IMR-90 (cell line): ENCODE measurements at regions not wholly inside any gene's neighbourhood (a gene's known extent, or its start where the extent isn't known, plus 50 kb on each side); places are given as distances from the start of the nearest gene placed in this dataset.

Source experiments
- CHD1 ChIP-seq: IDR thresholded peaks from 2 replicates; pipeline ENCODE4 v1.6.1; 2012; ENCODE audit warnings: low read depth, low read length, improper control_type of control experiment
- MXI1 ChIP-seq: IDR thresholded peaks from 2 replicates; pipeline ENCODE4 v1.6.1; 2012; ENCODE audit warnings: low read depth, mild to moderate bottlenecking, low read length, moderate library complexity, borderline replicate concordance
- POLR2A ChIP-seq: IDR thresholded peaks from 2 replicates; pipeline ENCODE4 v1.6.1; 2012; ENCODE audit warnings: mild to moderate bottlenecking, low read depth, low read length
- RFX5 ChIP-seq: IDR thresholded peaks from 2 replicates; pipeline ENCODE4 v1.8.0; 2012; ENCODE audit warnings: low read depth, mild to moderate bottlenecking, low read length, moderate library complexity

- TF ChIP-seq RFX5 (no peak), POLR2A (no peak), CHD1 (no peak), MXI1 (no peak)
Measured at GRCh38 chr10:121148921-121149320, 297.8 kb downstream of the WDR11 start.
